HEK293 (cell line): ENCODE measurements at regions not wholly inside any gene's neighbourhood (a gene's known extent, or its start where the extent isn't known, plus 50 kb on each side); places are given as distances from the start of the nearest gene placed in this dataset.

Experiments
- CTCF ChIA-PET: fragments of 350-600 bp; formaldehyde crosslinking; extraction: SDS; loops from one replicate; lab custom pipeline; 2021; ENCODE audit warnings: antibody characterized with exemption; lab: Yijun Ruan, JAX
- POLR2A ChIA-PET: fragments of 300-600 bp; formaldehyde crosslinking; extraction: SDS; loops from one replicate; lab custom pipeline; 2020; ENCODE audit warnings: antibody characterized with exemption, inconsistent platforms; lab: Yijun Ruan, JAX
- H3K27ac ChIP-seq: fragments of 200-500 bp; sonication (Bioruptor generic); 2 replicates; pipeline ENCODE4 v1.5.1; 2014; ENCODE audit warnings: low read depth, low read length, control low read depth, inconsistent platforms; ENCODE audit errors: extremely low read depth
- H3K36me3 ChIP-seq, 2 experiments: fragments of 200-500 bp in 1 of 2; sonication (Bioruptor generic) in 1 of 2; 1 replicate in 1 of 2; 2 replicates in 1 of 2; pipeline ENCODE4 v1.5.1; 2014 to 2017; ENCODE audit warnings: inconsistent platforms in 2 of 2, low read length in 2 of 2; ENCODE audit not compliant: control insufficient read depth in 2 of 2, insufficient read depth in 1 of 2
- H3K4me1 ChIP-seq: fragments of 200-500 bp; sonication (Bioruptor generic); 2 replicates; pipeline ENCODE4 v1.5.1; 2014; ENCODE audit warnings: mild to moderate bottlenecking, low read length, inconsistent platforms; ENCODE audit not compliant: control insufficient read depth, insufficient read depth
- H3K4me3 ChIP-seq: 2 replicates; pipeline ENCODE4 v1.5.1; 2011; ENCODE audit warnings: low read depth, mild to moderate bottlenecking, control low read depth, low read length, moderate library complexity
- H3K9me3 ChIP-seq: fragments of 200-500 bp; sonication (Bioruptor generic); 2 replicates; pipeline ENCODE4 v1.5.1; 2014; ENCODE audit warnings: low read depth, low read length, inconsistent platforms; ENCODE audit not compliant: control insufficient read depth, insufficient read depth
- BCL11B ChIP-seq: fragments of 450-650 bp; formaldehyde crosslinking; IDR thresholded peaks from 2 replicates; pipeline ENCODE4 v1.5.1; 2016; ENCODE audit warnings: low read depth, missing biosample characterization, missing genetic modification characterization
- EGR2 ChIP-seq: fragments of 450-650 bp; formaldehyde crosslinking; IDR thresholded peaks from 2 replicates; pipeline ENCODE4 v1.5.1; 2016; ENCODE audit warnings: low read depth, missing biosample characterization, missing genetic modification characterization
- GLIS2 ChIP-seq: fragments of 450-650 bp; formaldehyde crosslinking; IDR thresholded peaks from 2 replicates; pipeline ENCODE4 v1.5.1; 2016; ENCODE audit warnings: missing biosample characterization, missing genetic modification characterization
- IKZF3 ChIP-seq: fragments of 450-650 bp; IDR thresholded peaks from 2 replicates; pipeline ENCODE4 v1.5.0; 2018; ENCODE audit warnings: missing biosample characterization, mild to moderate bottlenecking, missing genetic modification characterization, moderate library complexity
- SP7 ChIP-seq: fragments of 450-650 bp; formaldehyde crosslinking; IDR thresholded peaks from 2 replicates; pipeline ENCODE4 v1.5.1; 2016; ENCODE audit warnings: missing biosample characterization, missing genetic modification characterization
- ZFP37 ChIP-seq: fragments of 450-650 bp; formaldehyde crosslinking; IDR thresholded peaks from 2 replicates; pipeline ENCODE4 v1.5.1; 2016; ENCODE audit warnings: missing biosample characterization, missing genetic modification characterization
- ZNF138 ChIP-seq: fragments of 450-650 bp; formaldehyde crosslinking; IDR thresholded peaks from 2 replicates; pipeline ENCODE4 v1.5.1; 2016; ENCODE audit warnings: missing biosample characterization, missing genetic modification characterization, borderline replicate concordance
- ZNF174 ChIP-seq: fragments of 450-650 bp; formaldehyde crosslinking; IDR thresholded peaks from 2 replicates; pipeline ENCODE4 v1.5.0; 2017; ENCODE audit warnings: missing biosample characterization, mild to moderate bottlenecking, missing genetic modification characterization
- ZNF184 ChIP-seq: fragments of 450-650 bp; IDR thresholded peaks from 2 replicates; pipeline ENCODE4 v1.5.1; 2018; ENCODE audit warnings: missing biosample characterization, mild to moderate bottlenecking, missing genetic modification characterization
- ZNF302 ChIP-seq: fragments of 450-650 bp; formaldehyde crosslinking; IDR thresholded peaks from 2 replicates; pipeline ENCODE4 v1.5.1; 2016; ENCODE audit warnings: missing biosample characterization, missing genetic modification characterization, low read depth
- ZNF311 ChIP-seq: fragments of 450-650 bp; formaldehyde crosslinking; IDR thresholded peaks from 2 replicates; pipeline ENCODE4 v1.5.1; 2017; ENCODE audit warnings: missing biosample characterization, missing genetic modification characterization, borderline replicate concordance
- ZNF335 ChIP-seq: fragments of 450-650 bp; formaldehyde crosslinking; conservative IDR thresholded peaks from 2 replicates; pipeline ENCODE4 v1.5.1; 2016; ENCODE audit warnings: missing biosample characterization, missing genetic modification characterization
- ZNF426 ChIP-seq: fragments of 450-650 bp; formaldehyde crosslinking; IDR thresholded peaks from 2 replicates; pipeline ENCODE4 v1.5.1; 2017; ENCODE audit warnings: missing biosample characterization, missing genetic modification characterization, mild to moderate bottlenecking, inconsistent platforms, moderate library complexity
- ZNF48 ChIP-seq: fragments of 450-650 bp; formaldehyde crosslinking; IDR thresholded peaks from 2 replicates; pipeline ENCODE4 v1.5.1; 2016; ENCODE audit warnings: missing biosample characterization, missing genetic modification characterization
- ZNF510 ChIP-seq: fragments of 450-650 bp; formaldehyde crosslinking; IDR thresholded peaks from 2 replicates; pipeline ENCODE4 v1.5.1; 2018; ENCODE audit warnings: mild to moderate bottlenecking, missing genetic modification characterization, missing biosample characterization; ENCODE audit not compliant: insufficient replicate concordance
- ZNF585B ChIP-seq: fragments of 450-650 bp; formaldehyde crosslinking; IDR thresholded peaks from 2 replicates; pipeline ENCODE4 v1.5.1; 2016; ENCODE audit warnings: missing biosample characterization, missing genetic modification characterization
- ZNF600 ChIP-seq: fragments of 450-650 bp; formaldehyde crosslinking; IDR thresholded peaks from 2 replicates; pipeline ENCODE4 v1.5.1; 2016; ENCODE audit warnings: missing biosample characterization, missing genetic modification characterization
- ZNF76 ChIP-seq: fragments of 450-650 bp; formaldehyde crosslinking; IDR thresholded peaks from 2 replicates; pipeline ENCODE4; 2016; ENCODE audit warnings: low read depth, missing biosample characterization, missing genetic modification characterization, borderline replicate concordance
- TF ChIP-seq, protein P1 (sequence below): fragments of 450-650 bp; formaldehyde crosslinking; IDR thresholded peaks from 2 replicates; pipeline ENCODE4 v1.5.1; 2016; ENCODE audit warnings: missing biosample characterization, missing genetic modification characterization, borderline replicate concordance
- TF ChIP-seq, protein P2 (sequence below): fragments of 450-650 bp; formaldehyde crosslinking; IDR thresholded peaks from 2 replicates; pipeline ENCODE4 v1.5.1; 2017; ENCODE audit warnings: missing biosample characterization, missing genetic modification characterization

DNA sequence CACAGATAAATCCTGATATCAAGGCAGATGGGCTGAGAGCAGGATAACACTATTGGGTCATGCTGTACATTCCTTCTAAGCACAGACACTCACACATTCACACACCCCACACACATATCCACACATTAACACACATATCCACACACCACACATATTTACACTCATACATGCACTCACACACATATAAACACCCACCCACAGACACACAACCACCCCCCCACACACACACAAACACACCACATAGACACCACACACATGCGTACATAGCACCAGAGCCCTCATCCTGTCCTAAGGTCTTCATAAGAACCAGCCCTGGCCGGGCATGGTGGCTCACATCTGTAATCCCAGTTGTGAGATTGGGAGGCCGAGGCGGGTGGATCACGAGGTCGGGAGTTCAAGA lies 322.3 kb upstream of the ADCY2 start:
- no peak overlapping the region for H3K4me3 ChIP-seq
- H3K4me1 ChIP-seq = no peaks in the 10 kb centered on the region
- CTCF ChIA-PET = no interaction called here
- POLR2A ChIA-PET = no interaction called here
- no peaks in the 10 kb centered on the region for H3K36me3 ChIP-seq
- TF ChIP-seq ZFP37 (tag by site-specific recombination) (no peak), ZNF426 (tag by site-specific recombination) (no peak), EGR2 (tag by site-specific recombination) (no peak), ZNF600 (tag by site-specific recombination) (no peak)
- H3K9me3 ChIP-seq = no peaks in the 10 kb centered on the region
- H3K27ac ChIP-seq = no peak overlapping the region

DNA sequence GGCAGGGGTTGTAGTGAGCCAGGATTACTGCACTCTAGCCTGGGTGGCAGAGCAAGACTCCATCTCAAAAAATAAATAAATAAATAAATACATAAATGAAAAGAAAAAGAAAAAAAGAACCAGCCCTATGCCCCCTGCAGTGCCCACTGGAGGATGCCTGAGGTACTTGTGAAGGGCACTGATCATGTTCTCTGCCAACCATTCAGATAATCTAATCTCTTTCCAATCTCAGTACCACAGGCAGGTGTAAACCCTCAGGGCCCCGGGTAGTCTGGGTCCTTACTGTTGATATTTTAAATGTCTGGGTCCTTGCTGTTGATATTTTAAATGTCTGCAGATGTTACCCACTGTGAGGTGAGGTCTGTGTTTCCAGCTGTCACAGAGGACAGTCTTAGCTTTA lies 321.8 kb upstream of the ADCY2 start:
- Histone ChIP-seq H3K4me3 (no peak overlapping the region), H3K4me1 (no peaks in the 10 kb centered on the region), H3K27ac (no peak overlapping the region), H3K36me3 (no peaks in the 10 kb centered on the region), H3K9me3 (no peaks in the 10 kb centered on the region)
- ChIA-PET CTCF (no interaction called here), POLR2A (no interaction called here)
- TF ChIP-seq ZNF184 (tag by site-specific recombination) (no peak), ZNF335 (tag by site-specific recombination) (no peak), GLIS2 (tag by site-specific recombination) (no peak), ZNF302 (tag by site-specific recombination) (no peak), BCL11B (tag by site-specific recombination) (no peak), SP7 (tag by site-specific recombination) (no peak), ZNF48 (tag by site-specific recombination) (no peak)
- TF ChIP-seq, protein P1, sequence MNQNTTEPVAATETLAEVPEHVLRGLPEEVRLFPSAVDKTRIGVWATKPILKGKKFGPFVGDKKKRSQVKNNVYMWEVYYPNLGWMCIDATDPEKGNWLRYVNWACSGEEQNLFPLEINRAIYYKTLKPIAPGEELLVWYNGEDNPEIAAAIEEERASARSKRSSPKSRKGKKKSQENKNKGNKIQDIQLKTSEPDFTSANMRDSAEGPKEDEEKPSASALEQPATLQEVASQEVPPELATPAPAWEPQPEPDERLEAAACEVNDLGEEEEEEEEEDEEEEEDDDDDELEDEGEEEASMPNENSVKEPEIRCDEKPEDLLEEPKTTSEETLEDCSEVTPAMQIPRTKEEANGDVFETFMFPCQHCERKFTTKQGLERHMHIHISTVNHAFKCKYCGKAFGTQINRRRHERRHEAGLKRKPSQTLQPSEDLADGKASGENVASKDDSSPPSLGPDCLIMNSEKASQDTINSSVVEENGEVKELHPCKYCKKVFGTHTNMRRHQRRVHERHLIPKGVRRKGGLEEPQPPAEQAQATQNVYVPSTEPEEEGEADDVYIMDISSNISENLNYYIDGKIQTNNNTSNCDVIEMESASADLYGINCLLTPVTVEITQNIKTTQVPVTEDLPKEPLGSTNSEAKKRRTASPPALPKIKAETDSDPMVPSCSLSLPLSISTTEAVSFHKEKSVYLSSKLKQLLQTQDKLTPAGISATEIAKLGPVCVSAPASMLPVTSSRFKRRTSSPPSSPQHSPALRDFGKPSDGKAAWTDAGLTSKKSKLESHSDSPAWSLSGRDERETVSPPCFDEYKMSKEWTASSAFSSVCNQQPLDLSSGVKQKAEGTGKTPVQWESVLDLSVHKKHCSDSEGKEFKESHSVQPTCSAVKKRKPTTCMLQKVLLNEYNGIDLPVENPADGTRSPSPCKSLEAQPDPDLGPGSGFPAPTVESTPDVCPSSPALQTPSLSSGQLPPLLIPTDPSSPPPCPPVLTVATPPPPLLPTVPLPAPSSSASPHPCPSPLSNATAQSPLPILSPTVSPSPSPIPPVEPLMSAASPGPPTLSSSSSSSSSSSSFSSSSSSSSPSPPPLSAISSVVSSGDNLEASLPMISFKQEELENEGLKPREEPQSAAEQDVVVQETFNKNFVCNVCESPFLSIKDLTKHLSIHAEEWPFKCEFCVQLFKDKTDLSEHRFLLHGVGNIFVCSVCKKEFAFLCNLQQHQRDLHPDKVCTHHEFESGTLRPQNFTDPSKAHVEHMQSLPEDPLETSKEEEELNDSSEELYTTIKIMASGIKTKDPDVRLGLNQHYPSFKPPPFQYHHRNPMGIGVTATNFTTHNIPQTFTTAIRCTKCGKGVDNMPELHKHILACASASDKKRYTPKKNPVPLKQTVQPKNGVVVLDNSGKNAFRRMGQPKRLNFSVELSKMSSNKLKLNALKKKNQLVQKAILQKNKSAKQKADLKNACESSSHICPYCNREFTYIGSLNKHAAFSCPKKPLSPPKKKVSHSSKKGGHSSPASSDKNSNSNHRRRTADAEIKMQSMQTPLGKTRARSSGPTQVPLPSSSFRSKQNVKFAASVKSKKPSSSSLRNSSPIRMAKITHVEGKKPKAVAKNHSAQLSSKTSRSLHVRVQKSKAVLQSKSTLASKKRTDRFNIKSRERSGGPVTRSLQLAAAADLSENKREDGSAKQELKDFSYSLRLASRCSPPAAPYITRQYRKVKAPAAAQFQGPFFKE (tag by site-specific recombination) = no peak

DNA sequence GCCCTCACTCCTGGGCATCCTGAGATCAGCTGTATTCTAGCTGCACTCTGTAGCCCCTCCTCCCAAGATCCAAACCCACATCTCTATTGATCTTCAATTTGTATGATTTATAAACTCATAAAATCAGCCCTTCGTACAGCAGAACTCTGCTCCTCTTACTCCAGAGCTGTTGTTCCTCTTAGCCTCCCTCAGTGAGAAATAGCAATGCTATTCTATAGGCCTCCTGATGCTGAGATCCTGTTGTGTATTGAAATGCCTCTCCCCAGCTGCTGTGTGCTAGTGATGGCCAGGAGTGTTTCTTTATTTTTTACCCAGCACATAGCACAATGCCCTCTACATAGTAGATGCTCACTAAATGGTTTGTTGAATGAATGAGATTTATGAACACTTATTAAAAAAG lies 320.5 kb upstream of the ADCY2 start:
- CTCF ChIA-PET = interaction anchor here (0.7 kb wide), 1 partner anchor 346 kb away, joined by 3 read pairs; no protein-coding TSS in a partner anchor
- Histone ChIP-seq H3K4me1 (no peaks in the 10 kb centered on the region), H3K9me3 (no peaks in the 10 kb centered on the region), H3K27ac (no peak overlapping the region), H3K4me3 (no peak overlapping the region), H3K36me3 (no peaks in the 10 kb centered on the region)
- POLR2A ChIA-PET = no interaction called here
- TF ChIP-seq, protein P1 (tag by site-specific recombination) = no peak
- TF ChIP-seq ZNF138 (tag by site-specific recombination) (no peak), ZNF510 (tag by site-specific recombination) (no peak), ZNF585B (tag by site-specific recombination) (no peak), ZNF174 (tag by site-specific recombination) (no peak), ZNF76 (tag by site-specific recombination) (no peak), IKZF3 (tag by site-specific recombination) (no peak), ZNF311 (tag by site-specific recombination) (no peak)
- TF ChIP-seq, protein P2, sequence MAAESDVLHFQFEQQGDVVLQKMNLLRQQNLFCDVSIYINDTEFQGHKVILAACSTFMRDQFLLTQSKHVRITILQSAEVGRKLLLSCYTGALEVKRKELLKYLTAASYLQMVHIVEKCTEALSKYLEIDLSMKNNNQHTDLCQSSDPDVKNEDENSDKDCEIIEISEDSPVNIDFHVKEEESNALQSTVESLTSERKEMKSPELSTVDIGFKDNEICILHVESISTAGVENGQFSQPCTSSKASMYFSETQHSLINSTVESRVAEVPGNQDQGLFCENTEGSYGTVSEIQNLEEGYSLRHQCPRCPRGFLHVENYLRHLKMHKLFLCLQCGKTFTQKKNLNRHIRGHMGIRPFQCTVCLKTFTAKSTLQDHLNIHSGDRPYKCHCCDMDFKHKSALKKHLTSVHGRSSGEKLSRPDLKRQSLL (tag by site-specific recombination) = no peak
